Breast epithelium (tissue), 4 donors: ENCODE measurements at regions not wholly inside any gene's neighbourhood (a gene's known extent, or its start where the extent isn't known, plus 50 kb on each side); places are given as distances from the start of the nearest gene placed in this dataset.
"Not testable (repeated sequence)": the region's sequence is repeated elsewhere in the genome, so short reads cannot be mapped to it uniquely, and the experiment has no call there.

Source experiments
- DNase-seq, 2 donors: peaks; one replicate each; pipeline ENCODE4 v3.0.0-alpha.2; 2019; ENCODE audit warnings: low spot score in 2 of 2
- H3K27ac ChIP-seq, 2 donors: fragments of 200-600 bp; sonication (generic) in 1 of 2; one replicate each; pipeline ENCODE4 v1.5.1; 2016 to 2019; ENCODE audit warnings: mild to moderate bottlenecking in 1 of 2
- H3K27me3 ChIP-seq, 2 donors: fragments of 200-600 bp; sonication (generic) in 1 of 2; one replicate each; pipeline versions ENCODE4 v1.5.1 to v1.6.0; 2017 to 2019; ENCODE audit warnings: control low read depth in 1 of 2, mild to moderate bottlenecking in 1 of 2
- H3K36me3 ChIP-seq: fragments of 200-600 bp; one replicate; pipeline ENCODE4 v1.5.1; 2019
- H3K4me1 ChIP-seq, 2 donors: fragments of 200-600 bp; sonication (generic); one replicate each; pipeline ENCODE4 v1.5.1; 2016 to 2019; ENCODE audit warnings: control low read depth in 1 of 2
- H3K4me3 ChIP-seq, 3 donors: fragments of 200-600 bp; sonication (generic); 1 replicate in 2 of 3; 2 replicates in 1 of 3; pipeline ENCODE4 v1.5.1; 2016 to 2019; ENCODE audit warnings: mild to moderate bottlenecking in 3 of 3, moderate library complexity in 2 of 3
- H3K9me3 ChIP-seq, 2 donors: fragments of 200-600 bp; sonication (generic) in 1 of 2; one replicate each; pipeline ENCODE4 v1.5.1; 2016 to 2019; ENCODE audit warnings: control low read depth in 1 of 2
- POLR2A ChIP-seq: fragments of 450-650 bp; IDR thresholded peaks from one replicate; pipeline ENCODE4 v1.6.1; 2016; ENCODE audit warnings: antibody characterized with exemption, mild to moderate bottlenecking, moderate library complexity
- POLR2AphosphoS5 ChIP-seq, 3 donors: sonication (generic); formaldehyde crosslinking; IDR thresholded peaks; one replicate each; pipeline ENCODE4 v1.6.1; 2017; ENCODE audit warnings: antibody characterized with exemption in 3 of 3
- intact Hi-C: fragments of 100-400 bp; cut with DNase I; formaldehyde crosslinking; loops from one replicate; pipeline ENCODE4 v1.15.1; 2023; ENCODE audit warnings: low total_unique reads
- TF ChIP-seq, protein P1 (sequence below), 3 donors: fragments of 450-650 bp; IDR thresholded peaks; one replicate each; pipeline ENCODE4 v1.5.1; 2016 to 2017; ENCODE audit warnings: antibody characterized with exemption in 3 of 3, mild to moderate bottlenecking in 3 of 3, moderate library complexity in 3 of 3

GRCh38 chr3:39727415-39727814, 82.0 kb upstream of the MYRIP start:
- no peaks in the 10 kb centered on the region for H3K27me3 ChIP-seq
- no peak for DNase-seq
- no peaks in the 10 kb centered on the region for H3K36me3 ChIP-seq
- H3K27ac ChIP-seq, result no peak overlapping the region
- intact Hi-C loops, result no loop called here
- H3K4me1 ChIP-seq, result no peaks in the 10 kb centered on the region
- TF ChIP-seq POLR2AphosphoS5 (IDR thresholded peaks at IDR 0.05) (no peak), POLR2A (no peak)
- TF ChIP-seq, protein P1, sequence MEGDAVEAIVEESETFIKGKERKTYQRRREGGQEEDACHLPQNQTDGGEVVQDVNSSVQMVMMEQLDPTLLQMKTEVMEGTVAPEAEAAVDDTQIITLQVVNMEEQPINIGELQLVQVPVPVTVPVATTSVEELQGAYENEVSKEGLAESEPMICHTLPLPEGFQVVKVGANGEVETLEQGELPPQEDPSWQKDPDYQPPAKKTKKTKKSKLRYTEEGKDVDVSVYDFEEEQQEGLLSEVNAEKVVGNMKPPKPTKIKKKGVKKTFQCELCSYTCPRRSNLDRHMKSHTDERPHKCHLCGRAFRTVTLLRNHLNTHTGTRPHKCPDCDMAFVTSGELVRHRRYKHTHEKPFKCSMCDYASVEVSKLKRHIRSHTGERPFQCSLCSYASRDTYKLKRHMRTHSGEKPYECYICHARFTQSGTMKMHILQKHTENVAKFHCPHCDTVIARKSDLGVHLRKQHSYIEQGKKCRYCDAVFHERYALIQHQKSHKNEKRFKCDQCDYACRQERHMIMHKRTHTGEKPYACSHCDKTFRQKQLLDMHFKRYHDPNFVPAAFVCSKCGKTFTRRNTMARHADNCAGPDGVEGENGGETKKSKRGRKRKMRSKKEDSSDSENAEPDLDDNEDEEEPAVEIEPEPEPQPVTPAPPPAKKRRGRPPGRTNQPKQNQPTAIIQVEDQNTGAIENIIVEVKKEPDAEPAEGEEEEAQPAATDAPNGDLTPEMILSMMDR (IDR thresholded peaks at IDR 0.05), result no peak
- no peaks in the 10 kb centered on the region for H3K9me3 ChIP-seq
- no peak overlapping the region for H3K4me3 ChIP-seq

GRCh38 chr3:39733804-39734203, 75.6 kb upstream of the MYRIP start:
- H3K27me3 ChIP-seq, result no peaks in the 10 kb centered on the region
- no peak for TF ChIP-seq POLR2AphosphoS5 (IDR thresholded peaks at IDR 0.05)
- TF ChIP-seq, protein P1 (IDR thresholded peaks at IDR 0.05), result no peak
- TF ChIP-seq POLR2A, result no peak
- intact Hi-C loops, result no loop called here

DNA sequence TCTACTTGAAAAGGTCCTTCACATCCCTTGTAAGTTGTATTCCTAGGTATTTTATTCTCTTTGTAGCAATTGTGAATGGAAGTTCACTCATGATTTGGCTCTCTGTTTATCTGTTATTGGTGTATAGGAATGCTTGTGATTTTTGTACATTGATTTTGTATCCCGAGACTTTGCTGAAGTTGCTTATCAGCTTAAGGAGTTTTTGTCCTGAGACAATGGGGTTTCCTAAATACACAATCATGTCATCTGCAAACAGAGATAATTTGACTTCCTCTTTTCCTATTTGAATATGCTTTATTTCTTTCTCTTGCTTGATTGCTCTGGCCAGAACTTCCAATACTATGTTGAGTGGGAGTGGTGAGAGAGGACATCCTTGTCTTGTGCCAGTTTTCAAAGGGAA, 69.8 kb upstream of the MYRIP start:
- H3K36me3 ChIP-seq, H3K27me3 ChIP-seq, DNase-seq, H3K4me1 ChIP-seq, H3K27ac ChIP-seq, H3K4me3 ChIP-seq, intact Hi-C loops: not testable (repeated sequence)
- peaks cover 0 to 20% of the 10 kb centered on the region in 2 donors for H3K9me3 ChIP-seq

More at GRCh38 chr3:39733804-39734203, 75.6 kb upstream of the MYRIP start:
- H3K27ac ChIP-seq, result no peak overlapping the region
- DNase-seq, result no peak
- peaks cover 0 to under 1% of the 10 kb centered on the region in 2 donors for H3K9me3 ChIP-seq
- H3K36me3 ChIP-seq, result no peaks in the 10 kb centered on the region
- H3K4me1 ChIP-seq, result no peaks in the 10 kb centered on the region
- H3K4me3 ChIP-seq, result no peak overlapping the region

DNA sequence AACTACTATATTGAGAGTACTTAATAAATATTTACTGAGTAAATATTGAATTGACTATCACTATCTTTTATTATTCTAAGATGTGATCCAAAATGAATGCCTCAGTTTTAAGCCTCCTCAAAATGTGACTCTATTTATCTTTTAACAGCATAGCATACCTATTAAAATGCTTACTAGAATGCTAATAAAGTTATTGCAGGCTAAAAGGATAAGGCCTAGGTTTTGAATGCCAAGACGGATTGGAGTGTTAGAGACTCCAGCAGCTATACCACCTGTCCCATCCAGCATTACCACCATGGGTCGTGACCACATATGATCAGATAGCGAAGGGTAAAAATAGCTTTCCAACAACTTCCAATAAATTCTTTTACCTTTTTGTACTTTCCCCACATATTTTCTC, 64.7 kb upstream of the MYRIP start:
- intact Hi-C loops, result loop anchor here (2.0 kb wide), 1 partner anchor 52 kb away; no protein-coding TSS in a partner anchor
- Histone ChIP-seq H3K27ac (no peak overlapping the region), H3K4me3 (no peak overlapping the region), H3K27me3 (no peaks in the 10 kb centered on the region), H3K9me3 (peaks cover 0 to 13% of the 10 kb centered on the region in 2 donors), H3K4me1 (no peaks in the 10 kb centered on the region), H3K36me3 (no peaks in the 10 kb centered on the region)
- TF ChIP-seq POLR2AphosphoS5 (IDR thresholded peaks at IDR 0.05), result no peak
- TF ChIP-seq, protein P1 (IDR thresholded peaks at IDR 0.05), result no peak
- no peak for DNase-seq

DNA sequence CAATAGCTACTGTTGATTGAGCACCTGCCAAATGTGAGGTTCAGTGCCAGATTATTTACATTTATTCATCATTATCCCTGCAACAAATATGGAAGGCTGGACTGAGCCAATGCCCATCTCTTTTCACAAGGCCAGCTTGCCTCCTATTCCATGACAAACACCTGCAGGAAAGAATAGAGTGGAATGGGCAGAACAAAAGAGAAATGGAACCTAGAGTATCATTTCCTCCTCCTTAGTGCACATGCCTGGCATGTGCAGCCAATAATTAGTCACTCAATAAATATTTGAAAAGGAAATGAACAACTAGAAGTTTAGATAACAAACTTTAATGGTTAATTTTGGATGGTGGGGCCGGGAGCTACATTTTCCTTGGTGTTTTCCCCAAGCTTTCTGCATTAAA, 61.4 kb upstream of the MYRIP start:
- Histone ChIP-seq H3K4me1 (no peaks in the 10 kb centered on the region), H3K4me3 (no peak overlapping the region), H3K36me3 (no peaks in the 10 kb centered on the region), H3K9me3 (no peaks in the 10 kb centered on the region), H3K27me3 (no peaks in the 10 kb centered on the region), H3K27ac (no peak overlapping the region)
- no peak for DNase-seq
- no peak for TF ChIP-seq POLR2A
- TF ChIP-seq, protein P1 (IDR thresholded peaks at IDR 0.05), result no peak
- intact Hi-C loops, result no loop called here

- Histone ChIP-seq H3K4me3 (no peak overlapping the region), H3K36me3 (no peaks in the 10 kb centered on the region), H3K9me3 (no peaks in the 10 kb centered on the region), H3K4me1 (no peaks in the 10 kb centered on the region), H3K27ac (no peak overlapping the region), H3K27me3 (no peaks in the 10 kb centered on the region)
- TF ChIP-seq POLR2A (no peak), POLR2AphosphoS5 (IDR thresholded peaks at IDR 0.05) (no peak)
- no peak for DNase-seq
- intact Hi-C loops, result no loop called here
Measured at GRCh38 chr3:39748763-39749162, 60.6 kb upstream of the MYRIP start.
